Natural killer cell (primary cell): ENCODE measurements at regions not wholly inside any gene's neighbourhood (a gene's known extent, or its start where the extent isn't known, plus 50 kb on each side); places are given as distances from the start of the nearest gene placed in this dataset.

Source experiments
- ATAC-seq, 3 donors: fragments of 150-1000 bp in 2 of 3; fragments of 200-7000 bp in 1 of 3; cut with Tn5 transposase; 1 replicate in 1 of 3; 2 replicates in 2 of 3; pipeline ENCODE4 v1.10.0; 2021; ENCODE audit warnings: mild to moderate bottlenecking in 2 of 3, moderate library complexity in 2 of 3
- DNase-seq, 2 donors: peaks; one replicate each; pipeline versions ENCODE4 v3.0.0 to v3.0.0-alpha.2; 2013 to 2021; ENCODE audit warnings: mixed read lengths in 1 of 2
- H3K27ac ChIP-seq: one replicate; pipeline ENCODE4 v1.5.1; 2013; ENCODE audit warnings: mild to moderate bottlenecking, low read length
- H3K27me3 ChIP-seq: one replicate; pipeline ENCODE4 v1.6.1; 2013; ENCODE audit warnings: low read length; ENCODE audit not compliant: control insufficient read depth, insufficient read depth
- H3K36me3 ChIP-seq: one replicate; pipeline ENCODE4 v1.6.1; 2013; ENCODE audit warnings: low read length; ENCODE audit not compliant: control insufficient read depth, insufficient read depth
- H3K4me1 ChIP-seq: one replicate; pipeline ENCODE4 v1.6.1; 2013; ENCODE audit warnings: low read length; ENCODE audit not compliant: control insufficient read depth, insufficient read depth
- H3K4me3 ChIP-seq: one replicate; pipeline ENCODE4 v1.5.1; 2013; ENCODE audit warnings: low read length
- H3K9me3 ChIP-seq: one replicate; pipeline ENCODE4 v1.6.1; 2013; ENCODE audit warnings: low read length; ENCODE audit not compliant: control insufficient read depth, insufficient read depth
- H3K27ac Mint-ChIP-seq, 2 donors: one replicate each; pipeline ENCODE4 v1.8.0; 2022; ENCODE audit warnings: mild to moderate bottlenecking in 2 of 2, mixed read lengths in 2 of 2, moderate library complexity in 1 of 2
- H3K27me3 Mint-ChIP-seq, 2 donors: one replicate each; pipeline ENCODE4 v1.8.0; 2022; ENCODE audit warnings: low read depth in 2 of 2, mixed read lengths in 2 of 2
- H3K36me3 Mint-ChIP-seq: one replicate; pipeline ENCODE4 v1.8.0; 2022; ENCODE audit warnings: mixed read lengths
- H3K4me1 Mint-ChIP-seq, 2 donors: one replicate each; pipeline ENCODE4 v1.8.0; 2022; ENCODE audit warnings: mixed read lengths in 2 of 2
- H3K4me3 Mint-ChIP-seq: one replicate; pipeline ENCODE4 v1.8.0; 2022; ENCODE audit warnings: mild to moderate bottlenecking, moderate library complexity, mixed read lengths
- H3K9me3 Mint-ChIP-seq, 2 donors: one replicate each; pipeline ENCODE4 v1.8.0; 2022; ENCODE audit warnings: mixed read lengths in 2 of 2
- whole genome bisulfite sequencing: methylation state at CpG from one replicate; pipeline ENCODE4 v1.1.7; 2013; ENCODE audit warnings: missing lambda C conversion rate; ENCODE audit not compliant: insufficient coverage; 5-methylcytosine and 5-hydroxymethylcytosine counted together
- intact Hi-C: fragments of 100-400 bp; cut with micrococcal nuclease; formaldehyde crosslinking; loops from one replicate; pipeline ENCODE4 v1.14.2; 2022
- TF ChIP-seq, protein P1 (sequence below): fragments of 200-600 bp; IDR thresholded peaks from one replicate; pipeline ENCODE4 v1.8.0; 2022; ENCODE audit warnings: antibody characterized with exemption

DNA sequence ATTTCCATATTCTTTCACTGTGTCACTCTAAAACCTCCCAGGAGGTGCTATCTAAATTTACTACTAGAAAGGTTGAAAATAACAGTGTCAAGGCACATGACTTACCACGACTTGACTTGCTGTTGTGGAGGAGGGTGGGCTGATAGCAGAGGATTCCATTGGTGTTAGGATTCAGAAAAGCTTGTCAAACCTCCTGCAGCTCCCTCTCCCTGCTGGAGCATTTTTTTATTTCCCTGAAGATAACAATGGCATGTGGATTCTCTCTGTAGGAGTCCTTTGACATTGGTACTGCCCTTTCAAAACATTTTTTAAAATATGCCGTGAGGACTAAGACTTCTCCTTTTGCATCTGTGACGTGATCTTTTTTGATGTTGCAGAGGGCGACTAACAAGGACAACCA, 696.9 kb upstream of the GYPC start:
- 0% methylated on average over 1 of the region's 4 CpGs for WGBS
- no peak for ATAC-seq
- no peaks in the 10 kb centered on the region for H3K27me3 Mint-ChIP-seq

DNA sequence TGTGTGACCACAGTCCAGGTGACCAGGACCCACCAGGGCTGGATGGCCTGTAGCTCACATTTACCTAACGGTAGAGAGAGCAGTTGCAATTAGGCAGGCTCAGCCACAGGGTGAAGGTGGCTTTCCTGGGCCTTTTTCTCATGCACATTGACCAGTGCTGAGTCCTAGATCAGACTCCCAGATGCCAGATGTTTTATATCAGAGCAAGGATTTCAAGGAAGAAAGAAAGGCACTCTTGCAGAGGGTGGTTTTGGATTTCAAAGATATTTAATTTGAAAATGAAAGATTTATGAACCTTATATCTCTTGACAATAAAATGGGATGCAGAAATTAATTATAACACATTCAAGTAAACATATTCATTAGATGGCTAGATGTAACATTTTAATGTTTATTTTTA, 694.2 kb upstream of the GYPC start:
- H3K9me3 Mint-ChIP-seq = peaks cover 11% of the 10 kb centered on the region in 2 donors
- WGBS = 71% methylated on average over 1 of the region's 1 CpG
- Histone ChIP-seq H3K27ac (no peak overlapping the region), H3K4me3 (no peak overlapping the region), H3K4me1 (no peaks in the 10 kb centered on the region), H3K27me3 (no peaks in the 10 kb centered on the region), H3K36me3 (no peaks in the 10 kb centered on the region), H3K9me3 (no peaks in the 10 kb centered on the region)
- TF ChIP-seq, protein P1, sequence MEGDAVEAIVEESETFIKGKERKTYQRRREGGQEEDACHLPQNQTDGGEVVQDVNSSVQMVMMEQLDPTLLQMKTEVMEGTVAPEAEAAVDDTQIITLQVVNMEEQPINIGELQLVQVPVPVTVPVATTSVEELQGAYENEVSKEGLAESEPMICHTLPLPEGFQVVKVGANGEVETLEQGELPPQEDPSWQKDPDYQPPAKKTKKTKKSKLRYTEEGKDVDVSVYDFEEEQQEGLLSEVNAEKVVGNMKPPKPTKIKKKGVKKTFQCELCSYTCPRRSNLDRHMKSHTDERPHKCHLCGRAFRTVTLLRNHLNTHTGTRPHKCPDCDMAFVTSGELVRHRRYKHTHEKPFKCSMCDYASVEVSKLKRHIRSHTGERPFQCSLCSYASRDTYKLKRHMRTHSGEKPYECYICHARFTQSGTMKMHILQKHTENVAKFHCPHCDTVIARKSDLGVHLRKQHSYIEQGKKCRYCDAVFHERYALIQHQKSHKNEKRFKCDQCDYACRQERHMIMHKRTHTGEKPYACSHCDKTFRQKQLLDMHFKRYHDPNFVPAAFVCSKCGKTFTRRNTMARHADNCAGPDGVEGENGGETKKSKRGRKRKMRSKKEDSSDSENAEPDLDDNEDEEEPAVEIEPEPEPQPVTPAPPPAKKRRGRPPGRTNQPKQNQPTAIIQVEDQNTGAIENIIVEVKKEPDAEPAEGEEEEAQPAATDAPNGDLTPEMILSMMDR = no peak
- intact Hi-C loops = no loop called here
- no peak overlapping the region for H3K27ac Mint-ChIP-seq
- H3K4me1 Mint-ChIP-seq = no peaks in the 10 kb centered on the region
- DNase-seq = no peak
- no peak for ATAC-seq
- H3K27me3 Mint-ChIP-seq = no peaks in the 10 kb centered on the region
- H3K4me3 Mint-ChIP-seq = no peak overlapping the region
- no peaks in the 10 kb centered on the region for H3K36me3 Mint-ChIP-seq

More for the DNA sequence above, 696.9 kb upstream of the GYPC start:
- Mint-ChIP-seq H3K9me3 (peaks cover 7 to 11% of the 10 kb centered on the region in 2 donors), H3K4me3 (no peak overlapping the region), H3K27ac (no peak overlapping the region), H3K36me3 (no peaks in the 10 kb centered on the region), H3K4me1 (no peaks in the 10 kb centered on the region)
- no peak for DNase-seq
- Histone ChIP-seq H3K4me1 (no peaks in the 10 kb centered on the region), H3K4me3 (no peak overlapping the region), H3K27me3 (no peaks in the 10 kb centered on the region), H3K36me3 (no peaks in the 10 kb centered on the region), H3K27ac (no peak overlapping the region), H3K9me3 (no peaks in the 10 kb centered on the region)
- TF ChIP-seq, protein P1 = no peak
- intact Hi-C loops = no loop called here

DNA sequence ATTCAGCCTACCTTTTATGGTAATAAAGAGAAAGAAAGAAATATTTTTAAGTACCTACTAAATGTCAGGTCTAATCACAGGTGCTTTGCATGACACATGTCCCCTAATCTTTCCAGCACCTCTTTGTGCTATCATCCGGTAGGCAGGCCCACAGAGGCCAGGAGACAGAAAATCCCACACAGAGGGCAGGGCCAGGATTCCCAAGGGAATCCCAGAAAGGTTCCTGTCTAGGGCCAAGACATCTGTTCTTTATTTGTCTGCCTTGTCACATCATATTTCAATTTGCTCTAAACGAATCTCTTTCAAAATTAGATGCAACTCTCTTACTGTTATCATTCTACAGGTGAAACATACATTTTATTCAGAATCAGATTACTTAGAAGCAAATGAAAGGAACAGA, 676.1 kb upstream of the GYPC start:
- H3K9me3 ChIP-seq = no peaks in the 10 kb centered on the region
- H3K36me3 ChIP-seq = no peaks in the 10 kb centered on the region
- Mint-ChIP-seq H3K27ac (no peak overlapping the region), H3K4me1 (no peaks in the 10 kb centered on the region), H3K27me3 (no peaks in the 10 kb centered on the region), H3K36me3 (no peaks in the 10 kb centered on the region), H3K9me3 (peaks cover 7 to 15% of the 10 kb centered on the region in 2 donors), H3K4me3 (no peak overlapping the region)
- no peaks in the 10 kb centered on the region for H3K27me3 ChIP-seq
- H3K4me3 ChIP-seq = no peak overlapping the region
- no peak for DNase-seq
- no peaks in the 10 kb centered on the region for H3K4me1 ChIP-seq
- TF ChIP-seq, protein P1 = no peak
- WGBS = 77% methylated on average over 2 of the region's 2 CpGs
- intact Hi-C loops = no loop called here
- ATAC-seq = no peak
- no peak overlapping the region for H3K27ac ChIP-seq

DNA sequence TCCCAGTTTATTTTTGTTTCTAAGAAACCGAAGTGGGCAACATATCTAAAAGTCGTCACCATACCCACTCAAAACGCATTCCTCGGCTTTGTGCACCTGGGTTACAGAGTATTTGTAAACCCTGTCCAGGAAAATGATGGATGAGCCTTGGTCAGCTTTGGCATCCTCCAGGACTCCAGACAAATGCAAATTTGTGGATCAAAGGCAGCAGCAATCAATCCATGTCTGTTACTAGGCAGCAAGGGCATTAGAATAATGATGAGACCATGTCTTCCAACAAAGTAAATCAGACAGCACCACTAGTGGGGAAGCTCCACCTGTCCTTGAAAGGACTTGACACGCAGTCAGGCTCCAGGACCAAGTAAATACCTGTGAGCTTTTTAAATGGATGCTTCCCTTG, 672.6 kb upstream of the GYPC start:
- 65% methylated on average over 5 of the region's 5 CpGs for WGBS
- ATAC-seq (no peak), DNase-seq (no peak)
- no peaks in the 10 kb centered on the region for H3K9me3 ChIP-seq
- H3K27ac ChIP-seq = no peak overlapping the region
- H3K27me3 ChIP-seq = no peaks in the 10 kb centered on the region
- H3K27ac Mint-ChIP-seq = no peak overlapping the region
- H3K27me3 Mint-ChIP-seq = no peaks in the 10 kb centered on the region
- H3K36me3 Mint-ChIP-seq = no peaks in the 10 kb centered on the region
- no peaks in the 10 kb centered on the region for H3K4me1 ChIP-seq
- intact Hi-C loops = no loop called here
- TF ChIP-seq, protein P1 = no peak
- H3K9me3 Mint-ChIP-seq = peaks cover 7 to 9% of the 10 kb centered on the region in 2 donors
- no peak overlapping the region for H3K4me3 Mint-ChIP-seq
- H3K4me1 Mint-ChIP-seq = no peaks in the 10 kb centered on the region
- no peak overlapping the region for H3K4me3 ChIP-seq
- no peaks in the 10 kb centered on the region for H3K36me3 ChIP-seq
